ENCODE measurements at regions not wholly inside any gene's neighbourhood (a gene's known extent, or its start where the extent isn't known, plus 50 kb on each side); places are given as distances from the start of the nearest gene placed in this dataset.

DNA sequence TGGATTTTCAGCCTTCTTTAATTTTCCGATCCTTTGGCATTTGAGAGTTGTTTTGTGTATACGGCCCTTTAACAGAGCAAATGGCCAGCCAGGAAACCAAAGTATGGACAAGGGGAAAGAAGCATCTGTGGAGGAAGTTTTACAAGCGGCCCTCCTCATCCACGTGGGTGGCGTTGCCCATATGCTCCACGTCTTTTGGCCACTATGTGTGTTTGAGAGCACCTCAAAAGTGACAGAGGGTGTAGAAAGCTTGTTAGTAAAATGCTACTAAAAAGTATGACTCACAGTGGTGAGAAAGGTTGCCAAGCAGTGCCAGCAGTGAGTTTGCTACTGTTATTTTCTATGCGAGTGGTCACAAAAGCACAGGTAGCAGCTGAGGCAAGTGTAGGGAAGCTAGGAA, 451.8 kb upstream of the NPAP1 start:
- H3K36me3 Mint-ChIP-seq (ENCODE audit: insufficient read depth in 1 of 3, low read depth in 3 of 3) = peaks cover under 1 to 1% (median under 1%) of the 10 kb centered on the region in 3 experiments; a peak in 5 of 7 replicates
- DNase-seq = no peak
- H3K4me3 Mint-ChIP-seq = no peak overlapping the region
- no peak overlapping the region for H3K56ac ChIP-seq (ENCODE audit: insufficient read length, low read depth, low read length)
- no peaks in the 10 kb centered on the region for H3K79me1 ChIP-seq (ENCODE audit: insufficient read depth, low read depth, low read length, poor library complexity, severe bottlenecking)
- H2BK5ac ChIP-seq (ENCODE audit: insufficient read length, low read length) = no peak overlapping the region
- TF ChIP-seq, protein P1, sequence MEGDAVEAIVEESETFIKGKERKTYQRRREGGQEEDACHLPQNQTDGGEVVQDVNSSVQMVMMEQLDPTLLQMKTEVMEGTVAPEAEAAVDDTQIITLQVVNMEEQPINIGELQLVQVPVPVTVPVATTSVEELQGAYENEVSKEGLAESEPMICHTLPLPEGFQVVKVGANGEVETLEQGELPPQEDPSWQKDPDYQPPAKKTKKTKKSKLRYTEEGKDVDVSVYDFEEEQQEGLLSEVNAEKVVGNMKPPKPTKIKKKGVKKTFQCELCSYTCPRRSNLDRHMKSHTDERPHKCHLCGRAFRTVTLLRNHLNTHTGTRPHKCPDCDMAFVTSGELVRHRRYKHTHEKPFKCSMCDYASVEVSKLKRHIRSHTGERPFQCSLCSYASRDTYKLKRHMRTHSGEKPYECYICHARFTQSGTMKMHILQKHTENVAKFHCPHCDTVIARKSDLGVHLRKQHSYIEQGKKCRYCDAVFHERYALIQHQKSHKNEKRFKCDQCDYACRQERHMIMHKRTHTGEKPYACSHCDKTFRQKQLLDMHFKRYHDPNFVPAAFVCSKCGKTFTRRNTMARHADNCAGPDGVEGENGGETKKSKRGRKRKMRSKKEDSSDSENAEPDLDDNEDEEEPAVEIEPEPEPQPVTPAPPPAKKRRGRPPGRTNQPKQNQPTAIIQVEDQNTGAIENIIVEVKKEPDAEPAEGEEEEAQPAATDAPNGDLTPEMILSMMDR (conservative IDR thresholded peaks at IDR 0.05) = no peak
- no peak overlapping the region for H3T11ph ChIP-seq (ENCODE audit: low read length)
- H3K4me1 ChIP-seq (ENCODE audit: insufficient read depth, low read length) = no peaks in the 10 kb centered on the region
- H2BK120ac ChIP-seq (ENCODE audit: low read depth, low read length, poor library complexity, severe bottlenecking) = no peak overlapping the region
- H3K4me1 Mint-ChIP-seq = no peaks in the 10 kb centered on the region
- H4K91ac ChIP-seq (ENCODE audit: insufficient read length, low read depth, low read length) = no peak overlapping the region
- no peaks in the 10 kb centered on the region for H3K23me2 ChIP-seq (ENCODE audit: insufficient read length, low read depth, low read length, poor library complexity, severe bottlenecking)
- no peak overlapping the region for H4K8ac ChIP-seq (replicated peaks; ENCODE audit: insufficient read length, low read depth, low read length)
- no peak overlapping the region for H3K14ac ChIP-seq (ENCODE audit: insufficient read depth, low read length)
- WGBS (ENCODE audit: extremely low coverage, insufficient read length, low lambda C conversion rate) = no CpG with 5 or more reads among the region's 7 CpGs
- no peak overlapping the region for H3K27ac ChIP-seq (ENCODE audit: insufficient read length, low read depth, low read length)
- H3K9ac ChIP-seq (ENCODE audit: extremely low read depth, insufficient read length, low read length) = no peak overlapping the region
- H2AK5ac ChIP-seq (ENCODE audit: insufficient read length, low read length) = no peak overlapping the region
- H3K27me3 ChIP-seq (ENCODE audit: insufficient read depth, low read length) = no peaks in the 10 kb centered on the region
- peaks cover 2% of the 10 kb centered on the region for H3K27me3 Mint-ChIP-seq (ENCODE audit: low read depth)
- H3K9me3 ChIP-seq (ENCODE audit: control insufficient read depth, low read depth, low read length) = peaks cover 26% of the 10 kb centered on the region
- no peak overlapping the region for H4K5ac ChIP-seq (ENCODE audit: insufficient read length, low read depth, low read length)
- no peak overlapping the region for H3K23ac ChIP-seq (ENCODE audit: insufficient read length, low read depth, low read length)
- no peak overlapping the region for H2BK12ac ChIP-seq (ENCODE audit: insufficient read length, low read depth, low read length)
- H3K4ac ChIP-seq (ENCODE audit: low read depth, low read length) = no peak overlapping the region
- H3K79me2 ChIP-seq (ENCODE audit: insufficient read depth, low read length) = no peaks in the 10 kb centered on the region
- H2BK20ac ChIP-seq (ENCODE audit: low read depth, low read length, poor library complexity, severe bottlenecking) = no peak overlapping the region
- H2AFZ ChIP-seq (ENCODE audit: low read length) = no peak overlapping the region
- H4K20me1 ChIP-seq (ENCODE audit: control insufficient read depth, insufficient read depth, insufficient read length) = no peaks in the 10 kb centered on the region
- peaks cover 50 to 69% of the 10 kb centered on the region in 2 experiments for H3K9me3 Mint-ChIP-seq
- H3K18ac ChIP-seq (ENCODE audit: insufficient read length, low read depth, low read length) = no peak overlapping the region
- H3K27ac Mint-ChIP-seq = no peak overlapping the region
- H3K4me2 ChIP-seq (ENCODE audit: insufficient read depth, insufficient read length, low read length) = no peak overlapping the region
- H2BK15ac ChIP-seq (ENCODE audit: low read depth, low read length) = no peak overlapping the region
